ENCODE measurements at regions not wholly inside any gene's neighbourhood (a gene's known extent, or its start where the extent isn't known, plus 50 kb on each side); places are given as distances from the start of the nearest gene placed in this dataset.

DNA sequence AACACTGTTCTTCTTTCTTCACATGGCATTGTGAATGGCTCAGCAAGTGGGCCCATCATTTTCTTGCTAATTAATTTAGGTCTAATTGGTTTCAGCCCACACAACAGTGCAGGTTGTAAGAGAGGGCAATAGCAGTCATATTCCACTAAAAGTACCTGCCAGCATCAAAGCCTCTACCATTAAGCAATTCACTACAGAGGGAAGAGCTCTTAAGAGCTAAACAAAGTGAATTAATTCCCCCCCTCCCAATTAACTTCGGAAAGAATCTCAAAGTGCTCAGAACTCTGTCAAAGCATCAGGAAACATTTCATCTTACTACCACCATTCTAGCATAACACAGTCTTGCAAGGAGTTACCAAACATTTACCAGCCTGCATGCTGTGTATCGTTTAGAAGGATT is 133.9 kb upstream of the UBASH3B start:
- ATAC-seq: no peak
- no peak for DNase-seq (ENCODE audit: low read depth, low spot score)
- no peaks in the 10 kb centered on the region for H3K9me3 ChIP-seq (ENCODE audit: control insufficient read depth in 1 of 2, insufficient read depth in 1 of 2, low read depth in 1 of 2, low read length in 2 of 2)
- H2AFZ ChIP-seq (ENCODE audit: low read depth, low read length, poor library complexity, severe bottlenecking): no peak overlapping the region
- no peak overlapping the region for H3K4me3 ChIP-seq (replicated peaks in 1 of 2; ENCODE audit: low read depth in 1 of 2, low read length in 2 of 2)
- no peak for TF ChIP-seq ELF1 (IDR thresholded peaks at IDR 0.05; ENCODE audit: borderline replicate concordance, low read depth)
- no peak for TF ChIP-seq CBX3 (IDR thresholded peaks at IDR 0.05; ENCODE audit: low read depth)
- no peak for TF ChIP-seq EZH2 (IDR thresholded peaks at IDR 0.05)
- no peaks in the 10 kb centered on the region for H3K9me2 ChIP-seq (ENCODE audit: insufficient read depth)
- H3K79me2 ChIP-seq (ENCODE audit: insufficient read depth, low read length): no peaks in the 10 kb centered on the region
- no peak overlapping the region for H3K9ac ChIP-seq (ENCODE audit: low read length)
- no peaks in the 10 kb centered on the region for H4K20me1 ChIP-seq (ENCODE audit: insufficient read depth)
- no peak overlapping the region for H3K27ac ChIP-seq (ENCODE audit: low read depth, low read length)
- BruUV-seq (replicated peaks): no TSS peak
- intact Hi-C loops (cut with micrococcal nuclease): no loop called here
- H3K4me2 ChIP-seq (ENCODE audit: low read length): no peak overlapping the region
- no peaks in the 10 kb centered on the region for H3K27me3 ChIP-seq (ENCODE audit: insufficient read depth, low read length)
- H3K36me3 ChIP-seq (ENCODE audit: control insufficient read depth in 1 of 2, insufficient read depth in 2 of 2, low read length in 2 of 2): no peaks in the 10 kb centered on the region
- H3K4me1 ChIP-seq (ENCODE audit: control insufficient read depth in 1 of 2, insufficient read depth in 2 of 2, low read length in 2 of 2): peaks cover 0 to 4% of the 10 kb centered on the region in 2 experiments; a peak in 1 of 4 replicates
- CTCF ChIA-PET: no interaction called here
- RAD21 ChIA-PET (ENCODE audit: low non-redundant PET in 1 of 2, low total read pairs in 2 of 2, uncharacterized antibody in 2 of 2, unreplicated experiment in 2 of 2): no interaction called here
- POLR2A ChIA-PET: no interaction called here

DNA sequence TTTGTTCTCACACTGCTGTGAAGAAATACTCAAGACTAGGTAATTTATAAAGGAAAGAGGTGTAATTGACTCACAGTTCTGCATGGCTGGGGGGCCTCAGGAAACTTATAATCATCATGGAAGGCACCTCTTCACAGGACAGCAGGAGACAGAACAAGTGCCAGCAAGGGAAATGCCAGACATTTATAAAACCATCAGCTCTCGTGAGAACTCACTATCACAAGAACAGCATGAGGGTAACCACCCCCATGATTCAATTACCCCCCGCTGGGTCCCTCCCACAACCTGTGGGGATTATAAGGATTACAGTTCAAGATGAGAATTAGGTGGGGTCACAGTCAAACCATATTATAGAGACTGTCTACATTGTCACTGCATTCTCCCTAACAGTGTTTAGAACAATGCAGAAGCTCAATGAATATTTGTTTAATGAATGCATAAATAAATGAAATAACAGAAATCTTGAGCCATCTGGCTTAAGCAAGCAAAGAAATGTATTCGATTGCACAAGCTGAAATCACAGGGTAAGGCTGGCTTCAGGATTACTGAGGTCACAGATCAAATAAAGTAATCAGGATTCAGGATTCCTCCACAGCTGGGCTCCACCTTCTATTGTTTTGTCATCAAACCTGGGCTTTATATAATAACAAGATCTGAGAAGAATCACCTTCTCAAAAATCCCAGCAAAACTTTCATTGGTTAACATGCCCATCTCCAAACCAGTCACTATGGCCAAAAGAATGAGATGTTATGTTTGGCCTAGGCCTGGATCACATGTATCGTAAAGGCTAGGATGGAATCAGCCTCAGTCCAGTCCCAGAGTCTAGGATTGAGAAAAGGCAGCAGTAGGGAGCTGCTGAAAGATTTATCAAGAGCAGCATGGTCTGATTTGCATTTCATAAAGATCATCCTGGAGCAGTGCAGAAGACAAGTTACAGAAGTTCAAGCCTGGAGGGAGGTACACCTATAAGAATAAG is 137.8 kb upstream of the UBASH3B start:
- no peaks in the 10 kb centered on the region for H3K79me2 ChIP-seq (ENCODE audit: insufficient read depth, low read length)
- ChIA-PET CTCF (interaction anchor here (1.4 kb wide), 1 partner anchor 12 kb away, joined by 4 read pairs; no protein-coding TSS in a partner anchor), RAD21 (ENCODE audit: low non-redundant PET in 1 of 2, low total read pairs in 2 of 2, uncharacterized antibody in 2 of 2, unreplicated experiment in 2 of 2) (interaction anchor here in 1 of 2 experiments (1.2 kb wide), 1 partner anchor 12 kb away, joined by 3 read pairs; no protein-coding TSS in a partner anchor), POLR2A (no interaction called here)
- no peak for DNase-seq (ENCODE audit: low read depth, low spot score)
- H3K9me2 ChIP-seq (ENCODE audit: insufficient read depth): no peaks in the 10 kb centered on the region
- H3K36me3 ChIP-seq (ENCODE audit: control insufficient read depth in 1 of 2, insufficient read depth in 2 of 2, low read length in 2 of 2): no peaks in the 10 kb centered on the region
- no TSS peak for BruUV-seq (replicated peaks)
- no peak overlapping the region for H3K4me3 ChIP-seq (replicated peaks in 1 of 2; ENCODE audit: low read depth in 1 of 2, low read length in 2 of 2)
- no peaks in the 10 kb centered on the region for H3K27me3 ChIP-seq (ENCODE audit: insufficient read depth, low read length)
- no peak overlapping the region for H3K27ac ChIP-seq (ENCODE audit: low read depth, low read length)
- no peak overlapping the region for H2AFZ ChIP-seq (ENCODE audit: low read depth, low read length, poor library complexity, severe bottlenecking)
- no peak for ATAC-seq
- TF ChIP-seq, protein P1, sequence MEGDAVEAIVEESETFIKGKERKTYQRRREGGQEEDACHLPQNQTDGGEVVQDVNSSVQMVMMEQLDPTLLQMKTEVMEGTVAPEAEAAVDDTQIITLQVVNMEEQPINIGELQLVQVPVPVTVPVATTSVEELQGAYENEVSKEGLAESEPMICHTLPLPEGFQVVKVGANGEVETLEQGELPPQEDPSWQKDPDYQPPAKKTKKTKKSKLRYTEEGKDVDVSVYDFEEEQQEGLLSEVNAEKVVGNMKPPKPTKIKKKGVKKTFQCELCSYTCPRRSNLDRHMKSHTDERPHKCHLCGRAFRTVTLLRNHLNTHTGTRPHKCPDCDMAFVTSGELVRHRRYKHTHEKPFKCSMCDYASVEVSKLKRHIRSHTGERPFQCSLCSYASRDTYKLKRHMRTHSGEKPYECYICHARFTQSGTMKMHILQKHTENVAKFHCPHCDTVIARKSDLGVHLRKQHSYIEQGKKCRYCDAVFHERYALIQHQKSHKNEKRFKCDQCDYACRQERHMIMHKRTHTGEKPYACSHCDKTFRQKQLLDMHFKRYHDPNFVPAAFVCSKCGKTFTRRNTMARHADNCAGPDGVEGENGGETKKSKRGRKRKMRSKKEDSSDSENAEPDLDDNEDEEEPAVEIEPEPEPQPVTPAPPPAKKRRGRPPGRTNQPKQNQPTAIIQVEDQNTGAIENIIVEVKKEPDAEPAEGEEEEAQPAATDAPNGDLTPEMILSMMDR (IDR thresholded peaks at IDR 0.05 in 2 of 3, conservative IDR thresholded peaks at IDR 0.05 in 1 of 3; ENCODE audit: borderline replicate concordance in 1 of 3, insufficient read depth in 1 of 3, low read depth in 2 of 3, low read length in 2 of 3): no peak
- TF ChIP-seq EZH2phosphoT487 (IDR thresholded peaks at IDR 0.05; ENCODE audit: borderline replicate concordance) (no peak), POLR2A (IDR thresholded peaks at IDR 0.05; ENCODE audit: borderline replicate concordance, extremely low read depth, insufficient read depth, insufficient read length) (no peak), ELF1 (IDR thresholded peaks at IDR 0.05; ENCODE audit: borderline replicate concordance, low read depth) (no peak), CBX3 (IDR thresholded peaks at IDR 0.05; ENCODE audit: low read depth) (no peak), TCF7L2 (IDR thresholded peaks at IDR 0.05; ENCODE audit: borderline replicate concordance, extremely low read depth, insufficient read depth, insufficient read length) (no peak), ZNF274 (IDR thresholded peaks at IDR 0.05; ENCODE audit: low read depth, low read length) (no peak), YY1 (IDR thresholded peaks at IDR 0.05; ENCODE audit: extremely low read depth, insufficient replicate concordance, low read depth, low read length) (no peak), SIN3A (IDR thresholded peaks at IDR 0.05; ENCODE audit: low read depth) (no peak), ZFX (IDR thresholded peaks at IDR 0.05) (no peak), SP1 (IDR thresholded peaks at IDR 0.05; ENCODE audit: low read depth) (no peak), FOSL1 (IDR thresholded peaks at IDR 0.05; ENCODE audit: low read depth) (no peak)
- TF ChIP-seq, protein P2, sequence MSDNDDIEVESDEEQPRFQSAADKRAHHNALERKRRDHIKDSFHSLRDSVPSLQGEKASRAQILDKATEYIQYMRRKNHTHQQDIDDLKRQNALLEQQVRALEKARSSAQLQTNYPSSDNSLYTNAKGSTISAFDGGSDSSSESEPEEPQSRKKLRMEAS (IDR thresholded peaks at IDR 0.05): no peak
- no peaks in the 10 kb centered on the region for H3K9me3 ChIP-seq (ENCODE audit: control insufficient read depth in 1 of 2, insufficient read depth in 1 of 2, low read depth in 1 of 2, low read length in 2 of 2)
- peaks cover 0 to 4% of the 10 kb centered on the region in 2 experiments; a peak in 1 of 4 replicates for H3K4me1 ChIP-seq (ENCODE audit: control insufficient read depth in 1 of 2, insufficient read depth in 2 of 2, low read length in 2 of 2)
- no peaks in the 10 kb centered on the region for H4K20me1 ChIP-seq (ENCODE audit: insufficient read depth)
- H3K4me2 ChIP-seq (ENCODE audit: low read length): no peak overlapping the region
- intact Hi-C loops (cut with micrococcal nuclease): no loop called here
- H3K9ac ChIP-seq (ENCODE audit: low read length): no peak overlapping the region

All from HCT116 (cell line).